NOMO-1 treated with DMSO at 0.1 percent for 48 hours (cell line): ENCODE measurements at regions not wholly inside any gene's neighbourhood (a gene's known extent, or its start where the extent isn't known, plus 50 kb on each side); places are given as distances from the start of the nearest gene placed in this dataset.

Experiments
- DNase-seq: peaks from one replicate; lab custom pipeline; 2025; ENCODE audit not compliant: unreplicated experiment; lab: John Stamatoyannopoulos, UW

GRCh38 chr4:166335256-166335938 lies 462.4 kb downstream of the TLL1 start:
- no peak for DNase-seq

- DNase-seq = no peak
Observed at GRCh38 chr4:166341992-166342391, 469.0 kb downstream of the TLL1 start.

- no peak for DNase-seq
Observed at GRCh38 chr4:166363198-166363597, 490.2 kb downstream of the TLL1 start.

GRCh38 chr4:166366012-166366411 lies 493.0 kb downstream of the TLL1 start:
- DNase-seq = no peak

GRCh38 chr4:166377578-166377977 lies 504.5 kb downstream of the TLL1 start:
- DNase-seq = no peak

GRCh38 chr4:166386491-166387360 lies 513.7 kb downstream of the TLL1 start:
- no peak for DNase-seq

GRCh38 chr4:166391501-166391900 lies 518.5 kb downstream of the TLL1 start:
- DNase-seq = no peak

- DNase-seq = no peak
Observed at GRCh38 chr4:166399021-166399420, 526.0 kb downstream of the TLL1 start.

- DNase-seq = no peak
Observed at GRCh38 chr4:166400270-166400894, 527.3 kb downstream of the TLL1 start.

- DNase-seq = no peak
Observed at GRCh38 chr4:166413356-166413755, 540.3 kb downstream of the TLL1 start.

GRCh38 chr4:166414431-166414830 lies 541.4 kb downstream of the TLL1 start:
- DNase-seq = no peak

- no peak for DNase-seq
Observed at GRCh38 chr4:166415749-166416148, 542.7 kb downstream of the TLL1 start.

- DNase-seq = no peak
Observed at GRCh38 chr4:166421556-166422156, 548.6 kb downstream of the TLL1 start.

GRCh38 chr4:166422475-166422874 lies 549.4 kb downstream of the TLL1 start:
- DNase-seq = no peak

- DNase-seq = no peak
Observed at GRCh38 chr4:166426300-166426863, 553.3 kb downstream of the TLL1 start.

GRCh38 chr4:166432125-166432524 lies 559.1 kb downstream of the TLL1 start:
- DNase-seq = no peak

GRCh38 chr4:166432842-166433241 lies 559.8 kb downstream of the TLL1 start:
- DNase-seq = no peak

- DNase-seq = no peak
Observed at GRCh38 chr4:166435449-166435848, 562.4 kb downstream of the TLL1 start.

- no peak for DNase-seq
Observed at GRCh38 chr4:166458756-166459155, 585.7 kb downstream of the TLL1 start.

- DNase-seq = no peak
Observed at GRCh38 chr4:166459621-166460020, 586.6 kb downstream of the TLL1 start.
